Peyer's patch (tissue), 4 donors: ENCODE measurements at regions not wholly inside any gene's neighbourhood (a gene's known extent, or its start where the extent isn't known, plus 50 kb on each side); places are given as distances from the start of the nearest gene placed in this dataset.

ENCODE experiments used
- DNase-seq, 3 donors: peaks; one replicate each; pipeline ENCODE4 v3.0.0-alpha.2; 2017 to 2019
- H3K27ac ChIP-seq, 4 donors: fragments of 200-600 bp; sonication (generic); one replicate each; pipeline ENCODE4 v1.5.1; 2016 to 2019
- H3K27me3 ChIP-seq, 2 donors: fragments of 200-600 bp; sonication (generic); one replicate each; pipeline ENCODE4 v1.5.1; 2019
- H3K36me3 ChIP-seq, 3 donors: fragments of 200-600 bp; sonication (generic); one replicate each; pipeline ENCODE4 v1.5.1; 2016 to 2019
- H3K4me1 ChIP-seq, 4 donors: fragments of 200-600 bp; sonication (generic); one replicate each; pipeline ENCODE4 v1.5.1; 2016 to 2019
- H3K4me3 ChIP-seq, 4 donors: fragments of 200-600 bp; sonication (generic); 1 replicate in 3 of 4; 2 replicates in 1 of 4; pipeline ENCODE4 v1.5.1; 2016 to 2019; ENCODE audit warnings: mild to moderate bottlenecking in 1 of 4
- H3K9me3 ChIP-seq, 4 donors: fragments of 200-600 bp; sonication (generic); one replicate each; pipeline ENCODE4 v1.5.1; 2016 to 2019; ENCODE audit warnings: mild to moderate bottlenecking in 1 of 4
- CTCF ChIP-seq, 6 experiments: fragments of 450-650 bp in 4 of 6; fragments of 200-600 bp in 2 of 6; sonication (generic) in 1 of 6; IDR thresholded peaks; one replicate each; pipeline ENCODE4 v1.5.1; 2017 to 2019; ENCODE audit warnings: antibody characterized with exemption in 6 of 6, mild to moderate bottlenecking in 3 of 6, moderate library complexity in 1 of 6
- POLR2A ChIP-seq, 2 donors: fragments of 450-650 bp; IDR thresholded peaks; one replicate each; pipeline ENCODE4 v1.5.1; 2017; ENCODE audit warnings: antibody characterized with exemption in 2 of 2, mild to moderate bottlenecking in 2 of 2, moderate library complexity in 2 of 2

- H3K36me3 ChIP-seq, result no peaks in the 10 kb centered on the region
- H3K9me3 ChIP-seq, result no peaks in the 10 kb centered on the region
- TF ChIP-seq POLR2A (IDR thresholded peaks at IDR 0.05) (no peak), CTCF (IDR thresholded peaks at IDR 0.05) (no peak)
- DNase-seq, result no peak
- H3K4me1 ChIP-seq, result no peaks in the 10 kb centered on the region
- H3K4me3 ChIP-seq, result no peak overlapping the region
- H3K27ac ChIP-seq, result no peak overlapping the region
- H3K27me3 ChIP-seq, result no peaks in the 10 kb centered on the region
Measured at GRCh38 chr5:8943301-8943700, 602.6 kb downstream of the SEMA5A start.

- Histone ChIP-seq H3K27me3 (no peaks in the 10 kb centered on the region), H3K9me3 (no peaks in the 10 kb centered on the region), H3K4me1 (no peaks in the 10 kb centered on the region), H3K4me3 (no peak overlapping the region), H3K36me3 (no peaks in the 10 kb centered on the region), H3K27ac (no peak overlapping the region)
- TF ChIP-seq CTCF (IDR thresholded peaks at IDR 0.05), result no peak
- no peak for TF ChIP-seq POLR2A (IDR thresholded peaks at IDR 0.05)
- no peak for DNase-seq
Measured at GRCh38 chr5:8944005-8944404, 601.9 kb downstream of the SEMA5A start.

DNA sequence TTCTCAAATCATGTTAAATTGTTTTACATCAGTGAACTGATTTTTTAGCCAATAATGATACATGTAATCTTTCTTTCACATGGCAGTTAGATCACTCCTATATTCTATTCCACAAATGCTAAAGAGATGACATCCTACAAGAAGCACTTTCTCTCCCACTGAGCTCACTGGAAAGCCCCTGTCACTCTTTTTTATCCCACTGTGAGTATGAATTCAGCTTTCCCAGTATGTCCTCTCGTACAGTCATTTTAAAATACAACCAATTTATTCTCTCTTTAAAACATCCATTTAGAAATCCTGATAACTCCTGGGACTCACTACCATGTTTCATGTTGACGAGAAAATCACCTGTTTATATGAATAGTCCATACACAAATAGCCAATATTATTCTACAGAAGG is 599.9 kb downstream of the SEMA5A start:
- no peak overlapping the region for H3K4me3 ChIP-seq
- no peaks in the 10 kb centered on the region for H3K27me3 ChIP-seq
- TF ChIP-seq POLR2A (IDR thresholded peaks at IDR 0.05) (no peak), CTCF (IDR thresholded peaks at IDR 0.05) (no peak)
- no peak for DNase-seq
- H3K4me1 ChIP-seq, result no peaks in the 10 kb centered on the region
- H3K27ac ChIP-seq, result no peak overlapping the region
- H3K9me3 ChIP-seq, result no peaks in the 10 kb centered on the region
- no peaks in the 10 kb centered on the region for H3K36me3 ChIP-seq

- no peaks in the 10 kb centered on the region for H3K27me3 ChIP-seq
- TF ChIP-seq CTCF (IDR thresholded peaks at IDR 0.05), result no peak
- no peak for TF ChIP-seq POLR2A (IDR thresholded peaks at IDR 0.05)
- H3K9me3 ChIP-seq, result no peaks in the 10 kb centered on the region
- no peak overlapping the region for H3K4me3 ChIP-seq
- H3K4me1 ChIP-seq, result no peaks in the 10 kb centered on the region
- no peaks in the 10 kb centered on the region for H3K36me3 ChIP-seq
- no peak for DNase-seq
- H3K27ac ChIP-seq, result no peak overlapping the region
Measured at GRCh38 chr5:8949908-8950307, 596.0 kb downstream of the SEMA5A start.

DNA sequence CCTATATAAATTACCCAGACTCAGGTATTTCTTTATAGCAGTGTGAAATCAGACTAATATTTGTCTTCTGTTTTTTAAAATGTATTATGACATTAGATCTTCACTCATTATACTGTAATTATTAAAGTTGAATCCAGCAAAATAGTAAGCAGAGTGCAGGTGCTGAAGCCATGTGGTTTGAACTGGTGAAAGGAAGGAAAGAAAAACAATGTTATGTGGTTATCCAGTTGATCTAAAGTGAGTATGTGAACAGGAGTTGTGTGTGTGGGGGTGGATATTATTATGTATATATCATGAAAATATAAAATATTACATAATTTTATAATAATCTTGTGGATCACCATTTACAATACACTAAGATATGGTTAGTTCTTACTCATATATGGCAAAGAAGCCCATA is 593.7 kb downstream of the SEMA5A start:
- no peaks in the 10 kb centered on the region for H3K9me3 ChIP-seq

More for the DNA sequence above, 593.7 kb downstream of the SEMA5A start:
- Histone ChIP-seq H3K4me3 (no peak overlapping the region), H3K27ac (no peak overlapping the region), H3K4me1 (no peaks in the 10 kb centered on the region), H3K27me3 (no peaks in the 10 kb centered on the region), H3K36me3 (no peaks in the 10 kb centered on the region)
- no peak for DNase-seq
- TF ChIP-seq POLR2A (IDR thresholded peaks at IDR 0.05) (no peak), CTCF (IDR thresholded peaks at IDR 0.05) (no peak)
